ENCODE measurements at regions not wholly inside any gene's neighbourhood (a gene's known extent, or its start where the extent isn't known, plus 50 kb on each side); places are given as distances from the start of the nearest gene placed in this dataset.

DNA sequence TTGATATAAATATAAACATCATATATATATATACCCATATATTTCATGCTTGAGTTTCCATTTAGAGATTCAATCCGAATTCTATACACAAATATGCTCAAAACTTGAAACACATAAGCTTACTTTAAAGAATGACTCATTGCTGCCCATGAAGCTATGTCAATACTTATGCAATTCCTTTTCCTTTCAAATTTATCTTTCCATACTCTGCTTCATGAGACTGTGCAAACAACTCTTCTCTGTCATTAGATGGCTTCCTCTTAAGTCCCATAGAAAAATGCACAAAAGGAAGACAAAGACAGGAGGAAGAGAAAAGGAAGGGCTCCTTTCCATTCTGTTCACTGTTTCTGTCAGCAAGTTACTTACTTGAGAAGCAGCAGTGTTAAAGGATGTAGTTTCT is 895.7 kb upstream of the SORCS1 start:
- TF ChIP-seq, protein P1, sequence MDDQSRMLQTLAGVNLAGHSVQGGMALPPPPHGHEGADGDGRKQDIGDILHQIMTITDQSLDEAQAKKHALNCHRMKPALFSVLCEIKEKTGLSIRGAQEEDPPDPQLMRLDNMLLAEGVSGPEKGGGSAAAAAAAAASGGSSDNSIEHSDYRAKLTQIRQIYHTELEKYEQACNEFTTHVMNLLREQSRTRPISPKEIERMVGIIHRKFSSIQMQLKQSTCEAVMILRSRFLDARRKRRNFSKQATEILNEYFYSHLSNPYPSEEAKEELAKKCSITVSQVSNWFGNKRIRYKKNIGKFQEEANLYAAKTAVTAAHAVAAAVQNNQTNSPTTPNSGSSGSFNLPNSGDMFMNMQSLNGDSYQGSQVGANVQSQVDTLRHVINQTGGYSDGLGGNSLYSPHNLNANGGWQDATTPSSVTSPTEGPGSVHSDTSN (IDR thresholded peaks at IDR 0.05): no peak
- TF ChIP-seq POLR2AphosphoS2 (conservative IDR thresholded peaks at IDR 0.05; ENCODE audit: low read length) (no peak), ZC3H11A (IDR thresholded peaks at IDR 0.05) (no peak), JUN (IDR thresholded peaks at IDR 0.05) (no peak), POLR2A (IDR thresholded peaks at IDR 0.05; ENCODE audit: low read length) (no peak)
- TF ChIP-seq, protein P2, sequence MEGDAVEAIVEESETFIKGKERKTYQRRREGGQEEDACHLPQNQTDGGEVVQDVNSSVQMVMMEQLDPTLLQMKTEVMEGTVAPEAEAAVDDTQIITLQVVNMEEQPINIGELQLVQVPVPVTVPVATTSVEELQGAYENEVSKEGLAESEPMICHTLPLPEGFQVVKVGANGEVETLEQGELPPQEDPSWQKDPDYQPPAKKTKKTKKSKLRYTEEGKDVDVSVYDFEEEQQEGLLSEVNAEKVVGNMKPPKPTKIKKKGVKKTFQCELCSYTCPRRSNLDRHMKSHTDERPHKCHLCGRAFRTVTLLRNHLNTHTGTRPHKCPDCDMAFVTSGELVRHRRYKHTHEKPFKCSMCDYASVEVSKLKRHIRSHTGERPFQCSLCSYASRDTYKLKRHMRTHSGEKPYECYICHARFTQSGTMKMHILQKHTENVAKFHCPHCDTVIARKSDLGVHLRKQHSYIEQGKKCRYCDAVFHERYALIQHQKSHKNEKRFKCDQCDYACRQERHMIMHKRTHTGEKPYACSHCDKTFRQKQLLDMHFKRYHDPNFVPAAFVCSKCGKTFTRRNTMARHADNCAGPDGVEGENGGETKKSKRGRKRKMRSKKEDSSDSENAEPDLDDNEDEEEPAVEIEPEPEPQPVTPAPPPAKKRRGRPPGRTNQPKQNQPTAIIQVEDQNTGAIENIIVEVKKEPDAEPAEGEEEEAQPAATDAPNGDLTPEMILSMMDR (IDR thresholded peaks at IDR 0.05): no peak
- TF ChIP-seq, protein P3, sequence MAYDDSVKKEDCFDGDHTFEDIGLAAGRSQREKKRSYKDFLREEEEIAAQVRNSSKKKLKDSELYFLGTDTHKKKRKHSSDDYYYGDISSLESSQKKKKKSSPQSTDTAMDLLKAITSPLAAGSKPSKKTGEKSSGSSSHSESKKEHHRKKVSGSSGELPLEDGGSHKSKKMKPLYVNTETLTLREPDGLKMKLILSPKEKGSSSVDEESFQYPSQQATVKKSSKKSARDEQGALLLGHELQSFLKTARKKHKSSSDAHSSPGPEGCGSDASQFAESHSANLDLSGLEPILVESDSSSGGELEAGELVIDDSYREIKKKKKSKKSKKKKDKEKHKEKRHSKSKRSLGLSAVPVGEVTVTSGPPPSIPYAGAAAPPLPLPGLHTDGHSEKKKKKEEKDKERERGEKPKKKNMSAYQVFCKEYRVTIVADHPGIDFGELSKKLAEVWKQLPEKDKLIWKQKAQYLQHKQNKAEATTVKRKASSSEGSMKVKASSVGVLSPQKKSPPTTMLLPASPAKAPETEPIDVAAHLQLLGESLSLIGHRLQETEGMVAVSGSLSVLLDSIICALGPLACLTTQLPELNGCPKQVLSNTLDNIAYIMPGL (CRISPR knock-in tag; IDR thresholded peaks at IDR 0.05; ENCODE audit: borderline replicate concordance): no peak
- TF ChIP-seq, protein P4, sequence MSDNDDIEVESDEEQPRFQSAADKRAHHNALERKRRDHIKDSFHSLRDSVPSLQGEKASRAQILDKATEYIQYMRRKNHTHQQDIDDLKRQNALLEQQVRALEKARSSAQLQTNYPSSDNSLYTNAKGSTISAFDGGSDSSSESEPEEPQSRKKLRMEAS (IDR thresholded peaks at IDR 0.05): no peak
- TF ChIP-seq, protein P5, sequence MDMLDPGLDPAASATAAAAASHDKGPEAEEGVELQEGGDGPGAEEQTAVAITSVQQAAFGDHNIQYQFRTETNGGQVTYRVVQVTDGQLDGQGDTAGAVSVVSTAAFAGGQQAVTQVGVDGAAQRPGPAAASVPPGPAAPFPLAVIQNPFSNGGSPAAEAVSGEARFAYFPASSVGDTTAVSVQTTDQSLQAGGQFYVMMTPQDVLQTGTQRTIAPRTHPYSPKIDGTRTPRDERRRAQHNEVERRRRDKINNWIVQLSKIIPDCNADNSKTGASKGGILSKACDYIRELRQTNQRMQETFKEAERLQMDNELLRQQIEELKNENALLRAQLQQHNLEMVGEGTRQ (IDR thresholded peaks at IDR 0.05): no peak
